Spleen (tissue), 7 donors: ENCODE measurements at regions not wholly inside any gene's neighbourhood (a gene's known extent, or its start where the extent isn't known, plus 50 kb on each side); places are given as distances from the start of the nearest gene placed in this dataset.

Experiments used
- CTCF ChIP-seq, 11 experiments: fragments of 200-600 bp in 7 of 11; fragments of 450-650 bp in 4 of 11; sonication (generic) in 4 of 11; IDR thresholded peaks in 8 of 11; conservative IDR thresholded peaks in 3 of 11; 1 replicate in 7 of 11; 2 replicates in 4 of 11; pipeline versions ENCODE4 v1.4.0 to v1.8.0; 2016 to 2021; ENCODE audit warnings: antibody characterized with exemption in 11 of 11, inconsistent platforms in 4 of 11, mild to moderate bottlenecking in 1 of 11
- POLR2A ChIP-seq, 3 donors: fragments of 450-650 bp; IDR thresholded peaks; one replicate each; pipeline ENCODE4 v1.5.1; 2017; ENCODE audit warnings: antibody characterized with exemption in 3 of 3, mild to moderate bottlenecking in 1 of 3
- donor health status: DM: no; HTN: no; CAD: no; lungs with moderate emphysema.
- donor health status: DM: no; HTN: no; CAD: no.
- donor health status: DM: no; HTN: no; CAD: no.

GRCh38 chr20:39458452-39458851, 496.3 kb downstream of the DHX35 start:
- TF ChIP-seq CTCF (IDR thresholded peaks at IDR 0.05 in 8 of 11, conservative IDR thresholded peaks at IDR 0.05 in 3 of 11) (no peak), POLR2A (IDR thresholded peaks at IDR 0.05) (no peak)
